IPS DF 4.7 (cell line): ENCODE measurements at regions not wholly inside any gene's neighbourhood (a gene's known extent, or its start where the extent isn't known, plus 50 kb on each side); places are given as distances from the start of the nearest gene placed in this dataset.
"Not testable (repeated sequence)": the region's sequence is repeated elsewhere in the genome, so short reads cannot be mapped to it uniquely, and the experiment has no call there.

Source experiments
- DNase-seq: peaks from one replicate; pipeline ENCODE4 v3.0.0-alpha.2; 2013; ENCODE audit warnings: low spot score; ENCODE audit errors: extremely low read depth

GRCh38 chr18:2212598-2213205 lies 358.6 kb downstream of the METTL4 start:
- DNase-seq, result no peak

- DNase-seq, result no peak
Measured at GRCh38 chr18:2213905-2214304, 357.4 kb downstream of the METTL4 start.

- DNase-seq, result no peak
Measured at GRCh38 chr18:2217356-2217755, 353.9 kb downstream of the METTL4 start.

- no peak for DNase-seq
Measured at GRCh38 chr18:2218101-2218500, 353.2 kb downstream of the METTL4 start.

GRCh38 chr18:2219706-2220105 lies 351.6 kb downstream of the METTL4 start:
- no peak for DNase-seq

- no peak for DNase-seq
Measured at GRCh38 chr18:2222270-2223185, 348.8 kb downstream of the METTL4 start.

GRCh38 chr18:2223449-2223848 lies 347.9 kb downstream of the METTL4 start:
- no peak for DNase-seq

- no peak for DNase-seq
Measured at GRCh38 chr18:2223849-2224248, 347.5 kb downstream of the METTL4 start.

- DNase-seq, result no peak
Measured at GRCh38 chr18:2236232-2236631, 335.1 kb downstream of the METTL4 start.

GRCh38 chr18:2237706-2238105 lies 333.6 kb downstream of the METTL4 start:
- no peak for DNase-seq

GRCh38 chr18:2240311-2240705 lies 331.0 kb downstream of the METTL4 start:
- DNase-seq, result no peak

- no peak for DNase-seq
Measured at GRCh38 chr18:2244641-2245040, 326.7 kb downstream of the METTL4 start.

- DNase-seq, result not testable (repeated sequence)
Measured at GRCh38 chr18:2247101-2247500, 324.2 kb downstream of the METTL4 start.

GRCh38 chr18:2254977-2255376 lies 316.3 kb downstream of the METTL4 start:
- DNase-seq, result no peak

- no peak for DNase-seq
Measured at GRCh38 chr18:2256577-2256976, 314.7 kb downstream of the METTL4 start.

GRCh38 chr18:2258954-2259353 lies 312.4 kb downstream of the METTL4 start:
- no peak for DNase-seq

- DNase-seq, result no peak
Measured at GRCh38 chr18:2263303-2263890, 307.9 kb downstream of the METTL4 start.

GRCh38 chr18:2274613-2275012 lies 296.7 kb downstream of the METTL4 start:
- DNase-seq, result no peak

GRCh38 chr18:2281086-2281485 lies 290.2 kb downstream of the METTL4 start:
- no peak for DNase-seq

- no peak for DNase-seq
Measured at GRCh38 chr18:2281523-2282199, 289.6 kb downstream of the METTL4 start.

GRCh38 chr18:2293109-2293839 lies 278.0 kb downstream of the METTL4 start:
- no peak for DNase-seq
